SW 1271 (cell line): ENCODE measurements at regions not wholly inside any gene's neighbourhood (a gene's known extent, or its start where the extent isn't known, plus 50 kb on each side); places are given as distances from the start of the nearest gene placed in this dataset.
"Not testable (repeated sequence)": the region's sequence is repeated elsewhere in the genome, so short reads cannot be mapped to it uniquely, and the experiment has no call there.

Experiments
- DNase-seq, 2 experiments: peaks; one replicate each; lab custom pipeline; 2025; lab: John Stamatoyannopoulos, UW

GRCh38 chr13:82961757-82962156 is 920.5 kb downstream of the SLITRK1 start:
- no peak for DNase-seq

- DNase-seq, result not testable (repeated sequence)
Measured at GRCh38 chr13:82952336-82952735, 929.9 kb downstream of the SLITRK1 start.

GRCh38 chr13:82947683-82948082 is 934.6 kb downstream of the SLITRK1 start:
- no peak for DNase-seq

- no peak for DNase-seq
Measured at GRCh38 chr13:82947191-82947621, 935.1 kb downstream of the SLITRK1 start.

DNA sequence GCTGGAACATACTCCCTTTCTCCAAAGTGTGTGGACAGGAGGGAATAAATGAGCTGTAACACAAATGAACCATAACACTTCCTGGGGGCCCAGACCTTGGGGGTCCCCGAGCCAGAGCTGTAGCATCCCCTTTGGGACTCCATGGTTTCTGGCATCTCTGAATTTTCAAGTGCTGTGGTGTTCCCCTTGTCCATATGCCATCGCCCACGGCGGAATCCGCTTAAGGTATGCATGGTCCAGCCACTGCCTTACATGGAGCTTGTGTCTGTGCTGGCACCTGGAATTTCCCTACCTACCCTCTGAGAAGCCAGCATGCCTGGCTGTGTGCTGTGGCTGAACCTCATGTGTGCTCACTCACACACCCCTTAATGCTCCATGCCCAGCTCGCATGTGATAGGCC is 943.6 kb downstream of the SLITRK1 start:
- DNase-seq, result no peak

DNA sequence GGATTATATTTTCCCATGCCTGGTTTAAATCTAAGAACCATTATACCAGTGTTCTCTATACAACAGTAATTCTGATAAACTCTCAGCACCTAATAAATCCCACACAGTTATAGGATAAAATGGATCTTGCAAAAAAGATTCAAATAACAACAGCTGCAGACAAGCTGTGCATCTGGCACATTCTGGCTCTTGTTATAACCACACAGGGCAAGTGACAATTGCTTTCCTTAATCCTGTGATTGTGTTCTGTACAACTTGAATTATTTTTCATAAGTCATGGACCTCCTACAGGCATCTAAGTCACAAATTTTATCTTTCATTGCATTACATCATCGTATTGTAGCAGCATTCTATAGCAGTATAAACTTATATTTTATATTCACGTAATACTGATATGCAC is 948.3 kb downstream of the SLITRK1 start:
- no peak for DNase-seq

- no peak for DNase-seq
Measured at GRCh38 chr13:82925114-82925513, 957.2 kb downstream of the SLITRK1 start.

GRCh38 chr13:82917984-82918383 is 964.3 kb downstream of the SLITRK1 start:
- DNase-seq, result no peak

DNA sequence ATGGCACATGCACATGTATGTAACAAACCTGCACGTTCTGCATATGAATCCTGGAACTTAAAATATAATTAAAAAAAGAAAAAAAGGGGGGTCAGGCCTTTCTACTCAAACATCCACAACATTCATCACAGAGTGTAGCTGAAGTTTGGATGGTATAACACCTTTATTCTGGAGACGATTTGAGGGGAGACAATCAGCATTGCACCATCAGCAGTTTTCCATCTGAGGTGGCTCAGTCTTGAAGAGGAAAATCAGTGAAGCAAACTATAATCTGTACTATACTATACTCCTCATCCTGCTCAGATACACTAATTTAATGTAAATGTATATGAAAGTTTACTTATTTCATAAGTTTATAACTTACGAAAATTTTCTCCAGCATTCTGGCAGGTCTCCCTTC is 969.7 kb downstream of the SLITRK1 start:
- DNase-seq, result no peak

DNA sequence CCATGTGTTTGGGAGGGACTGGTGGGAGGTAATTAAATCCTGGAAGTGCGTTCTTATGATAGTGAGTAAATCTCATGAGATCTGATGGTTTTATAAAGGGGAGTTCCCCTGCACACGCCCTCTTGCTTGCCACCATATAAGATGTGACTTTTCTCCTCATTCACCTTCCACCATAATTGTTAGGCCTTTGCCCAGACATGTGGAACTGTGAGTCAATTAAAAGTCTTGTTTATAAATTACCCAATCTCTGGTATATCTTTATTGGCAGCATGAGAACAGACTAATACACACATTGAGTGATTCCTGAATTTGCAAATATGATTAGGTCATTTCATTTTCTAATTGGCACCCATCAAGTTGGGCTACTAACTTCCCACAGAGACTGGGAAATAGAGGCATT is 977.2 kb downstream of the SLITRK1 start:
- no peak for DNase-seq

DNA sequence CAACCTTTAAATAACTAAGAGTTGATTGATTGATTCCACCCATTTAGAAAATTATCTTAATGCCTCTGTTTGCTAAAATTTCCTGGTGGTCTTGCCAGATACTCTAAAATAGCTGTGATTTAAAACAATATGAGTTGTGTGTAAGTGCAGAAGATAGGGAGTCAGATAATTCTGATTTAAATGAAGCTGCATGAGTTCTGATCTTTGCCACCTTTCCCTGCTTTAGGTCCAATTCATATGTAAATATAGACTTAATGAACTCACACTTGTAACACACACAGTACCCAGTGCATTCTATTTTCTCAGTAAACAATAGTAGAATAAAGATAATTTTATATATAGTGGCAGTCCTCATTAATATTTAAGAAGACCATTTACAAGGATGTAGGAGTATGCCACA is 981.8 kb downstream of the SLITRK1 start:
- DNase-seq, result no peak

DNA sequence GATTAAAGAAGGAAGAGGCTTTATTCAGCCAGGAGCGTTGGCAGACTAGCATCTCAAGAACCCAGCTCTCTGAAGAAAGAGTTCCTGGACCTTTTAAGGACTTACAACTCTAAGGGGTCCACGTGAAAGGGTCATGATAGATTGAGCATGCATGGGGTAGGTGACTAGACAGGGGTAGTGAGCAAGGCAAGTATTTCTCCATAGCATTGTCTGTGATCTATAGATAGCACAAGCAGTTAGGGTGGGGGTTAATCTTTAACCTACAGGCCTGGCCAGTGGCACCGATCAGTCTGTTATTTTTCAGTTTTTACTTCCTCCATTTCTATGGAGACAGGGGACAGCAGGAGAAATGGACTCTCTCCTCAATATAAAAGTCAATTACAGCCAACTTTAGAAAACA is 983.7 kb downstream of the SLITRK1 start:
- DNase-seq, result no peak

- no peak for DNase-seq
Measured at GRCh38 chr13:82879921-82880320, 1002.4 kb downstream of the SLITRK1 start.

DNA sequence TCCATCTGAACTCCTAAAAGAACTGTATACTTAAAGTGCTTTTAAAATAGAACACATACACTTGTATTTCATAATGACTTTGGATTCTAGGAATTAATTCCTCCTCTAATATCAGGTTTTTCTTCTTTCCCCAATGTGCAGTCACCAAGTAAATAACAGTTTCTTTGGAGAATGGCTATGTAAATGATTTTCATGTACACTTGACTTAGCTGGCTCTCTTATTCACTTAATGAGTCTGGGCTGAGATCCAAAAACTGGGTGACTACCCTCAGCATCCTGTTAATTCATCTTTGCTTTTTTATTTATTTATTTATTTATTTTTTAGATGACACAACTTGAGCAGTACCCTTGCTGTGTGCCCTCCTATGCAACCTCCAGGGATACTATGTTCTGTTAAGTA is 1003.7 kb downstream of the SLITRK1 start:
- no peak for DNase-seq

DNA sequence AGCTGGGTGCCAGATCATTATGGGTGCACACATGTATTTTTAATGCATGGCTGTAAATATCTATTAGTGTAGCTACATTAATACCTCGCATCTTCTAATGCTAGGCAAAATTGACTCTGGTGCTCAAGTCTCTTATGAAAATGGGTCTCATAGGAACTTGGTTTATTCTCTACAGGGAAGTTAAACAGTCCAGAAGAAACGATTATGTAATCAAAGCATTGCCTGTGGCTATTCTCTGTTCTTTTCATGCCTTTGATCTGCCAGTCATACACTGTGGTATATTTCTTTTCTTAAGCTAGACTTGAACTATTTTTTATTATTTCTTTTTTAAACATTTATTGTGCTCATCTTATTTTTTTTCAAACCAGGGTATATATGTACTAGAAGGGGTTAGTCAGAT is 1015.0 kb downstream of the SLITRK1 start:
- no peak for DNase-seq

- no peak for DNase-seq
Measured at GRCh38 chr13:82850644-82851043, 1031.6 kb downstream of the SLITRK1 start.

GRCh38 chr13:82848766-82849165 is 1033.5 kb downstream of the SLITRK1 start:
- no peak for DNase-seq

DNA sequence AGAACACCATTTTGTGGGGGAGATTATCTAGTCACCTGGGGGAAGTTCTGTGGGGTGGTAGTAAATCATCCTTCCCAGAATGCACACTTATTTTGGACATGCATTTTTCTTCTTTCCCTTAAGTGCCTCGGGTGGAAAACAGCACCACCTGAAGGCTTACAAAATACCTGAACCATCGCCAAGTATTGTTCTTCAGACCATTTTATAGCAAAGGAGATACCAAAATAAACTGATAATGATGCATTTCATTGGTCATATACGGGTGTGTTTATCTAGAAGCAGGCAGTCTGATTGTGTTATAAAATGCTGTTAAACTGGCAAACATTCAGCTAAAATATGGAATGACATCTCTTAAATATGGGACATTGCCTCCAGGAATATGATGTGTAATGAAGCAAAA is 1034.7 kb downstream of the SLITRK1 start:
- DNase-seq, result no peak

GRCh38 chr13:82833923-82834322 is 1048.4 kb downstream of the SLITRK1 start:
- no peak for DNase-seq

GRCh38 chr13:82829040-82829439 is 1053.2 kb downstream of the SLITRK1 start:
- DNase-seq, result no peak

DNA sequence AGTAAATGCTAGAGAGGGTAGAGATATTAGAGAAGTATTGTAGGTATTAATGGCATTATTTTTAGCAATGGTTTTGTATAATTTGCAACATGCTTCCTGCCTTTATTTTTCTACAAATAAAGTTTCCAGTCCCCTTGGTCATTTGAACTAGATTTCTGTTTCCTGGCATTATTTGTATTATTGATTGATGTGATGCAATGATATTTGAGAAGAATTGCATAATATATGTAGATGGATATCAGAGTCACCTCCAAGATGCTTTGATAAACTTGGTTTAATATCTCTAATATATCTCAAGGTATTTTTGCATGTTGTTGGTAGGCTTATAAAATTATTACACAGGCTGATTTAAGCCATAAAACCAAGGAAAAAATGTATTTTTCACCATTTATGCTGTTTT is 1054.5 kb downstream of the SLITRK1 start:
- DNase-seq, result no peak

GRCh38 chr13:82822935-82823334 is 1059.3 kb downstream of the SLITRK1 start:
- no peak for DNase-seq

GRCh38 chr13:82817133-82817532 is 1065.1 kb downstream of the SLITRK1 start:
- no peak for DNase-seq

GRCh38 chr13:82815791-82816190 is 1066.5 kb downstream of the SLITRK1 start:
- no peak for DNase-seq

DNA sequence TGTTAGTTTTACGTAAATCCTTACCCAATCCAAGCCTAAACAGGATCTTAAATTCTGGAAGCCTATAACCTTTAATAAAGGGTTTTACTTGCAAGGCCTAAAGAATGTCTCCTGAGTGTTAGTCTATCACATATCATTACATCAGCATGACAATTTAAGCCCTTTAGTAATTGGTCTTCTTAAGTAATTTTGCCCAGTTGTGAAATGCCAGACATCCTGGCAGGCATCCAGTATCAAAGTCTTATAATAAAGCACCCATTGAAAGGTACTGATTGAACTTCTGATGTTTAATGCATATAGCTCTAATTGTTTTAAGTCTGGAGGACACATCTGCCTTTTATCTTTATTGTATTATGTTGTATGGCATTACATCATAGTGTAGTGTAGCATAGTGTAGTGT is 1078.9 kb downstream of the SLITRK1 start:
- no peak for DNase-seq
